BLaER1 treated with 17β-estradiol and CSF1 and Interleukin-3, amounts not matched to agents 10 nM and 100 nM (cell line): ENCODE measurements at regions not wholly inside any gene's neighbourhood (a gene's known extent, or its start where the extent isn't known, plus 50 kb on each side); places are given as distances from the start of the nearest gene placed in this dataset.
"Not testable (repeated sequence)": the region's sequence is repeated elsewhere in the genome, so short reads cannot be mapped to it uniquely, and the experiment has no call there.

Experiments used
- H3K27ac ChIP-seq, 11 experiments: shearing (Covaris generic); formaldehyde crosslinking; 2 replicates each; pipeline ENCODE4 v1.8.1; 2022
- H3K27me3 ChIP-seq, 11 experiments: shearing (Covaris generic); formaldehyde crosslinking; 2 replicates each; pipeline ENCODE4 v1.8.1; 2022
- H3K36me3 ChIP-seq, 11 experiments: shearing (Covaris generic); formaldehyde crosslinking; 2 replicates each; pipeline ENCODE4 v1.8.1; 2022
- H3K4me1 ChIP-seq, 10 experiments: shearing (Covaris generic); formaldehyde crosslinking; 2 replicates each; pipeline ENCODE4 v1.8.1; 2022
- H3K4me2 ChIP-seq, 11 experiments: shearing (Covaris generic); formaldehyde crosslinking; 2 replicates each; pipeline ENCODE4 v1.8.1; 2022
- H3K4me3 ChIP-seq, 10 experiments: shearing (Covaris generic); formaldehyde crosslinking; 2 replicates each; pipeline ENCODE4 v1.8.1; 2022
- H3K9ac ChIP-seq, 11 experiments: shearing (Covaris generic); formaldehyde crosslinking; 2 replicates each; pipeline ENCODE4 v1.8.1; 2022
- H3K9me3 ChIP-seq, 11 experiments: shearing (Covaris generic); formaldehyde crosslinking; replicated peaks in 1 of 11; 2 replicates each; pipeline ENCODE4 v1.8.1; 2022
- H4K20me1 ChIP-seq, 11 experiments: shearing (Covaris generic); formaldehyde crosslinking; 2 replicates each; pipeline ENCODE4 v1.8.1; 2022
- Cebpa-rat ChIP-seq, 11 experiments: shearing (Covaris generic); IDR thresholded peaks; 2 replicates each; pipeline ENCODE4 v1.8.1; 2022

DNA sequence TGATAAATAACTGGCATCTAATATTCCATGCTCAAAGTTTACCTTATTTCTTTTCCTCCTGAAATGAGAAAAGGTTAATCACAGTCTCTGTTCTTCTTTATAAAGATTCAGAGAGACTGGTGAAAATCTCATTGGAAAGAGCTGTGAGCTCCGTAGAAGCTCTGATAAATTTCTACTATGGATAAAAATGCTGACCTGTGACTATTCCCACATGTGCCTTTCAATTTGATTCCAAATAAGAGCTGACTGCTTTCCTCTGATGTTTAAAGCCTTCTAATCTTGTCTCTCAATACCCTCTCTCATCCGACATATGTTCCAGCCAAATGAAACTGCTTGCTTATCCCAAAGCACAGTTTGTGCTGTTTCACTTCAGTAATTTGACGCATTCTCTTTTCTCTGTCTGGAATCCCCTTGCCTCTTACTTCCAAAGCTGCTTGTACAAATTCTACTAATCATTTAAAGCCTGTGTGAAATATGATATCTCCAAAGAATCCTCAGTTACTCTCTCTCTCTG is 130.1 kb downstream of the RTP4 start:
- no peak for TF ChIP-seq Cebpa-rat (IDR thresholded peaks at IDR 0.05)
- Histone ChIP-seq H3K4me1 (no peaks in the 10 kb centered on the region), H3K27me3 (no peaks in the 10 kb centered on the region), H3K36me3 (no peaks in the 10 kb centered on the region), H3K9ac (no peak overlapping the region), H4K20me1 (no peaks in the 10 kb centered on the region), H3K4me3 (no peak overlapping the region), H3K27ac (no peak overlapping the region), H3K4me2 (no peak overlapping the region), H3K9me3 (peaks cover 0 to 10% (median 3%) of the 10 kb centered on the region in 11 experiments; a peak in 11 of 22 replicates)

DNA sequence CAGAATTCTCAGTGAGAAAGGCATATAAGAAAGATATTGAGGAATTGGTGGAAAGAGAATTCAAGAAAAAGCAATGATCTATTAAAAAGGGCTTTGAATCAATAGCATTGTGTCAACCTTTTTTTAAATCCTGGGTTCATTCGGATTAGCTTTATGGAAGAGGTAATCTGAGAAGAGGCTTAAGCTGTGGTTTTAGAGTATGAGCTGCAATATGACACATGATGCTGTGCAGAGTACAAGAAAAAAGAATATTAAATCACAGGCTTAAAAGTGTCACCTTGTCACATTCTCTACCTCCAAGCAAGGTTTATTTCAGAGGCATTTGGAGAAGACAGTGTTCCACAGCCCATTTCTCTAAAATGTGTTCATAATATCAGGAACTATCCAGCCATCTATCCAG is 128.9 kb downstream of the RTP4 start:
- no peaks in the 10 kb centered on the region for H3K4me1 ChIP-seq
- no peak overlapping the region for H3K4me3 ChIP-seq
- H3K4me2 ChIP-seq = no peak overlapping the region
- peaks cover 9 to 23% (median 16%) of the 10 kb centered on the region in 11 experiments; a peak in 21 of 22 replicates for H3K9me3 ChIP-seq
- no peaks in the 10 kb centered on the region for H4K20me1 ChIP-seq
- no peaks in the 10 kb centered on the region for H3K27me3 ChIP-seq
- H3K27ac ChIP-seq = no peak overlapping the region
- H3K9ac ChIP-seq = no peak overlapping the region
- H3K36me3 ChIP-seq = no peaks in the 10 kb centered on the region
- TF ChIP-seq Cebpa-rat (IDR thresholded peaks at IDR 0.05) = no peak

DNA sequence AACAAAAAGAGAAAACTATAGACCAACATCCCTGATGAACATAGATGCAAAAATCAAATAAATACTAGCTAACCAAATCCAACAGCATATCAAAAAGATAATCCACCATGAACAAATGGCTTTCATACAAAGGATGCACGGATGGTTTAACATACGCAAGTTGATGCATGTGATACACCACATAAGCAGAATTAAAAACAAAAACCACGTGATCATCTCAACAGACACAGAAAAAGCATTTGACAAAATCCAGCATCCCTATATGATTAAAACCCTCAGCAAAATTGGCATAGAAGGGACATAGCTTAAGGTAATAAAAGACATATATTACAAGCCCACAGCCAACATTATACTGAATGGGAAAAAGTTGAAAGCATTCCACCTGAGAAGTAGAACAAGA is 125.9 kb downstream of the RTP4 start:
- not testable (repeated sequence) for H4K20me1 ChIP-seq, H3K4me3 ChIP-seq, H3K27me3 ChIP-seq, H3K4me1 ChIP-seq, H3K9ac ChIP-seq, H3K4me2 ChIP-seq, H3K27ac ChIP-seq, H3K36me3 ChIP-seq
- peaks cover 15 to 37% (median 28%) of the 10 kb centered on the region in 11 experiments; a peak in 21 of 22 replicates for H3K9me3 ChIP-seq

DNA sequence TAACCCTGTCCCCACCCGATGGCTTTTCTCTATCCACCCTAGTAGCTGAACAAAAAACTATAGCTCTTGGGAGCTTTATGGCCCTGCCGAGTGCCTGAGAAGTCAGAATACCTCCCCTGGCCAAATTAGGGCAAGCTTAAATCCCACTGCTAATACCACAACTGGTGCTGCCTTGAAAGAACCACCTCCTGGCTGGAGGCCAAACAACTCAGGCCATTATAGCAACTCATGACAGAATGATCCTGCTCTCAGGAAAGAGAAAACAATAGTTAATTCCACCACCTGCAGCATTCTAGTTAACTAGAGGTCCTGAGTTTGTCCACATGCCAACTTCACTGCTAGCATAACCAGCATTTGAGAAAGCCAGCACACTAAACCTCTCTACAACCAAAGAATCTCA is 123.2 kb downstream of the RTP4 start:
- TF ChIP-seq Cebpa-rat (IDR thresholded peaks at IDR 0.05) = no peak
- Histone ChIP-seq H3K4me1 (no peaks in the 10 kb centered on the region), H3K27ac (no peak overlapping the region), H3K4me2 (no peak overlapping the region), H4K20me1 (no peaks in the 10 kb centered on the region), H3K27me3 (no peaks in the 10 kb centered on the region), H3K4me3 (no peak overlapping the region), H3K36me3 (no peaks in the 10 kb centered on the region; a peak in 1 of 22 replicates), H3K9me3 (peaks cover 15 to 37% (median 30%) of the 10 kb centered on the region in 11 experiments; a peak in 21 of 22 replicates), H3K9ac (no peak overlapping the region)

DNA sequence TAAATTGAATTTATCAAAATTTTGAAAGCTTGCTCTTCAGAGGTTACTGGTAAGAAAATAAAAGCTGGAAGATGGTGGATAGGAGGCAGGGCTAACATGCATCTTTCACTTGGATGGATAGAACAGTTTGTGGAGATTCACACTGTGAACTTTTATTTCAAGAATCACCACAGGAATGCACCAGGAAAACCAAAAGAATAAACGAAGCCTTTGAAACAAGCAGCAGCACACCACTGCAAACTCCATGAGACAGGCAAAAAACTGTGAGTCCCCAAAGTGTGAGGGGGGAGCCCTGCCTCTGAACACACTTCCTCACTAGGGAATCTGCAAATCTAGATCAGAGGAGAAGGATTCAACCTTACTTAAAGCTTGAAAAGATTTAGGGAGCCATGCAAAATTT is 122.2 kb downstream of the RTP4 start:
- no peaks in the 10 kb centered on the region; a peak in 1 of 22 replicates for H3K36me3 ChIP-seq
- H3K4me1 ChIP-seq = no peaks in the 10 kb centered on the region
- no peak for TF ChIP-seq Cebpa-rat (IDR thresholded peaks at IDR 0.05)
- peaks cover 15 to 37% (median 30%) of the 10 kb centered on the region in 11 experiments; a peak in 21 of 22 replicates for H3K9me3 ChIP-seq
- no peaks in the 10 kb centered on the region for H4K20me1 ChIP-seq
- no peak overlapping the region for H3K4me3 ChIP-seq
- H3K27me3 ChIP-seq = no peaks in the 10 kb centered on the region
- no peak overlapping the region for H3K9ac ChIP-seq
- H3K27ac ChIP-seq = no peak overlapping the region
- H3K4me2 ChIP-seq = no peak overlapping the region

DNA sequence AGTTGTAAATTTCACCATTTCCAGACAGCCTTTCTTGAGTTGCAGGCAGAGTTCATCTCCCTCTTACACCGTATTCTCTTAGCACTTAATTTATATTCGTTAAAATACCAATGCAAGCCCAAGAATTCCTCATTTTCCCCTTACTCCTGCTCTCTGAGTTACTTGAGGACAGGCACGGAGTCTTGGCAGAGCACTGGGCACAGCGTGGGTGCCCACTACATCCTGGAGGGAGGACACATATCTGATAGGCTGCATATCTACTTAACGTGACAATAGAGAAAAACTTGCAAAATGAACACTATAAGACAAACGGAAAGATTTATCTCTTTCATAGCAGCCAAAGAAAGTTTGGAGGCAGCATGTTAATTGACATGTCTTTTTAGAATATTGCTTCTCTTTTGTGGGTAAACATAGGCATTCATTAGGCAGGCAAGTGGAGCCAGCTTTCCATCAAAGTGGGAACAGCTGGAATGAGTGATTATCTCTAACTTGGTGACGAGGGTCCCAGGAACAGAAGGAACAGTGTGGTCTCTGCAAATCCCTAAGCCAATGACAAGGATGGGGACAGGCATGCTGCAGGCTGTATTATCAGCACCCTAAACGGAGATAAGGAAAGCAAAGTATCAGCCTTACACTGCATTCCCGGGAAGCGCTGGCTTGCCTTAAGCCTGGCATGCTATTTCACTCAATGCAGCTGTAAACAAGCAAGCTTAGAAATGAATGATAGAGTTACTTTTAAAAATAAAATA is 116.5 kb downstream of the RTP4 start:
- Histone ChIP-seq H3K27me3 (no peaks in the 10 kb centered on the region), H4K20me1 (no peaks in the 10 kb centered on the region)
- TF ChIP-seq Cebpa-rat (IDR thresholded peaks at IDR 0.05) = no peak

DNA sequence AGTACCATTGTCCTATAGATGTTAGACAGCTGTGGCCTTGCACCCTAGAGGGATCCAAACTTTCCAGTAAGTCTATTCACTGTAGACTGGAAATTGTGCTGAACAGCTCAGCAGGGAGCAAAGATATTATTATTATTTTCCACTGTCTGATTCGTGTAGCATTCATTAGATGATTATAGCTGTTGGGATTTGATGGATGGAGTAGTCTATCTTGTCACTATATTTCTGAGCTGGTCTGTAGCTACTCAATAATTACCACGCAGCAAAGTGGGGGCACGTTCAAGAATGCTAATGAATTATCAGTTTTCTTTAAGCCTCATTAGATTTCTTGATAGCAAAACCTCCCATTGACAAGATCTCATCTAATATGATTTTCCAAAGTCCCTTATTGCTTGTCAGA is 113.2 kb downstream of the RTP4 start:
- TF ChIP-seq Cebpa-rat (IDR thresholded peaks at IDR 0.05) = no peak
- no peak overlapping the region for H3K9ac ChIP-seq
- H3K9me3 ChIP-seq = peaks cover 8 to 28% (median 15%) of the 10 kb centered on the region in 11 experiments; a peak in 21 of 22 replicates
- no peaks in the 10 kb centered on the region for H4K20me1 ChIP-seq
- H3K4me2 ChIP-seq = no peak overlapping the region
- H3K27ac ChIP-seq = no peak overlapping the region
- H3K36me3 ChIP-seq = no peaks in the 10 kb centered on the region
- no peaks in the 10 kb centered on the region for H3K27me3 ChIP-seq
- H3K4me3 ChIP-seq = no peak overlapping the region
- H3K4me1 ChIP-seq = no peaks in the 10 kb centered on the region

More for the DNA sequence above, 116.5 kb downstream of the RTP4 start:
- H3K9ac ChIP-seq = no peak overlapping the region
- H3K4me1 ChIP-seq = no peaks in the 10 kb centered on the region
- H3K4me2 ChIP-seq = no peak overlapping the region
- peaks cover 0 to 9% (median 0%) of the 10 kb centered on the region in 11 experiments; a peak in 8 of 22 replicates for H3K9me3 ChIP-seq
- H3K36me3 ChIP-seq = no peaks in the 10 kb centered on the region
- no peak overlapping the region for H3K4me3 ChIP-seq
- H3K27ac ChIP-seq = no peak overlapping the region

DNA sequence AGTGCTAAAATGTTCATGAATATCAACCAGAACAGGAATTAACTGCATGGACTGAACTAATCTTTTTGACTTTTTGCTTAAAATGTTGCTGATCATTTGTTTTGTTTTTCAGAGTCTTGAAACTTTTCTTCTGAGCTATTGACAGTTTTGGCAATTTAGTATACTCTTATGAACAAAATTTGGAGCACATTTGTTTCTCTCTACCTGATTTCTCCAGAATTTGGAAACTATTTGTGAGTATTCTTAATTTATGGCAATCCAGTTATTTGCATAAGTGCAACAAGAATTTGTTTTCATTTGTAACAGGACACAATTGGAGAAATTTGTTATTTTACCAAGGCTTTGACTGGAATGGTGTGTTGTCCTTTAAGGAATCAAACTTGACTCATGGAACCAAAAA is 107.4 kb downstream of the RTP4 start:
- H3K9me3 ChIP-seq = peaks cover 56 to 77% (median 61%) of the 10 kb centered on the region in 11 experiments
- H3K4me1 ChIP-seq = not testable (repeated sequence)

DNA sequence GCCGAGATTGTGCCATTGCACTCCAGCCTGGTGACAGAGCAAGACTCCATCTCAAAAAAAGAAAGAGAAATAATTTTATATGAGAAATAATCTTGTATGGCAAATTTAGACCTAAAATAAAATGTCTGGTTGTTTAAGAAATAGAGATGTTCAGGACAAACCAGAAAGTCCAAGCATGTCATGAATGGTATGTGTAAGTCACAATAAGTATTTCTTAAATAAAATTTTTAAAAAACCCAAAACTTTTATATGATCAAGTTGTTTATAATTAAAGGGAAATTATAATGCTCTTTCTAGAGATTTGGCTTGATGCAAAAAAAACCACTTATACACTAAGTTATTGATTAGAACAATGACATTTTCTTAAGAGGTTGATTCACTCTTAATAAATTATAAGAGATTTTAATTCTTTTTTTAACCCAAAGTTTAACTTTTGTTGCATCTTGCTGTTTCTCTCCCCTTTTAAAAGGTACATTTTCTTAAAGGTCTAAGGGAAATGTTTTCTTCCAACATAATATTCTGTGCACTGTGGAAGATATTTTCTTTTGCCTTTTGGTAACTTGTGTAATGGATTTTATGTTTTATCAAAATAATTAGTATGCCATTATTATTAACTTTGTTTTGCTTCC is 105.7 kb downstream of the RTP4 start:
- H3K36me3 ChIP-seq = no peaks in the 10 kb centered on the region
- TF ChIP-seq Cebpa-rat (IDR thresholded peaks at IDR 0.05) = no peak

More for the DNA sequence above, 107.4 kb downstream of the RTP4 start:
- H3K4me3 ChIP-seq, H3K27me3 ChIP-seq, H3K4me2 ChIP-seq, H3K9ac ChIP-seq, H4K20me1 ChIP-seq, H3K27ac ChIP-seq, H3K36me3 ChIP-seq: not testable (repeated sequence)

DNA sequence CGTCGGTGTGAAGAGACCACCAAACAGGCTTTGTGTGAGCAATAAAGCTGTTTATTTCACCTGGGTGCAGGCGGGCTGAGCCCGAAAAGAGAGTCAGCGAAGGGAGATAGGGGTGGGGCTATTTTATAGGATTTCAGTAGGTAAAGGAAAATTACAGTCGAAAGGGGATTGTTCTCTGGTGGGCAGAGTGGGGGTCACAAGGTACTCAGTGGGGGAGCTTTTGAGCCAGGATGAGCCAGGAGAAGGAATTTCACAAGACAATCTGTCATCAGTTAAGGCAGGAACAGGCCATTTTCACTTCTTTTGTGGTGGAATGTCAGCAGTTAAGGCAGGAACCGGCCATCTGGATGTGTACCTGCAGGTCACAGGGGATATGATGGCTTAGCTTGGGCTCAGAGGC is 98.1 kb downstream of the RTP4 start:
- H3K4me2 ChIP-seq, H3K27ac ChIP-seq, H3K4me1 ChIP-seq, H3K9ac ChIP-seq, H4K20me1 ChIP-seq, H3K9me3 ChIP-seq, H3K36me3 ChIP-seq, H3K27me3 ChIP-seq, H3K4me3 ChIP-seq: not testable (repeated sequence)

More for the DNA sequence above, 105.7 kb downstream of the RTP4 start:
- Histone ChIP-seq H3K4me3 (no peak overlapping the region; a peak in 1 of 20 replicates), H3K4me1 (no peaks in the 10 kb centered on the region), H3K9me3 (peaks cover 56 to 73% (median 61%) of the 10 kb centered on the region in 11 experiments), H3K9ac (no peak overlapping the region), H3K4me2 (no peak overlapping the region), H3K27ac (no peak overlapping the region), H3K27me3 (no peaks in the 10 kb centered on the region), H4K20me1 (no peaks in the 10 kb centered on the region)
